ENCODE measurements at regions not wholly inside any gene's neighbourhood (a gene's known extent, or its start where the extent isn't known, plus 50 kb on each side); places are given as distances from the start of the nearest gene placed in this dataset.

DNA sequence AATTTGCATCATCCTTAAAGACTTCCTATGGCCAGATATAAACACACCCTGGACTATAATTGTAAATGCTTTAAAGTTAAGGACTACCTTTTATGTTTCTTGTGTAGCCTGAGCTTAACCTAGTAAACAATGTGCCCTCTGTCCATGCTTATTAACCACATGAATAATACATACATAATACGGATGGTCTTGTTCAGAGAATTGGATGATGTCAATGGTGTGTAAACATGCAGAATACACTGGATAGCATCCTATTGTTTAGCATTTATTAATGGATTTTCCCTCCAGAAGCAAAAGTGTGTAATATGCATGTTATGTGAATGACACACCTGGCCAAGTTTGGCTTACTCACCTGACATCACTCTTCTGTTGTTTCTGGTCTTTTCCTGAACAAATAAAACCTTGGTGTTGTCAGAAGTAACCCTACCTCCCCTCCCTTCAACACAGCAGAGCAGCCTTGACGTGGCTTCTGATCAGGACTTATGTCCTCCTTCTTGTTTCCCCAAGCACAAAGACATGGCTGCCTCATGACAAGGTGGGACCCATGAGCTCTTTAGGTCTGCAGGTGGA, 517.9 kb downstream of the MTRR start:
- DNase-seq (ENCODE audit: low read depth in 2 of 2) = no peak

- DNase-seq (ENCODE audit: low read depth in 2 of 2) = no peak
These were observed 523.0 kb downstream of the MTRR start for GRCh38 chr5:8391911-8392310.

DNA sequence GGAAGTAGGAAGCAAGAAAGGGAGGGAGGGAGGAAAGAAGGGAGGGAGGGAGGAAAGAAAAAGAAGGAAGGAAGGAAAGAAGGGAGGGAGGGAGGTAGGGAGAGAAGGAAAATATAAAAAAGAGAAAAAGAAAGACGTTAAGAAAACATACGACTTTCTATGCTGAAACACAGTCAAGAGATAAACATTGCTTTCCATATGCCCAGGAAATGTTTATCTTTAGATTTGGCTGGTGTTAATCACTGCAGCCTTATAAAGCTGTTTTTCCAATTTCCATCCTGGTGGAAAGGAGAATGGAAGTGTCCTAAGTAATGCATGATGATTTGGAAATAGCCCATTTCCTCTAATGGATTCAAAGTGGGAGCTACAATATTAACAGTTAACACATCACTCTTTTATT, 524.3 kb downstream of the MTRR start:
- no peak for DNase-seq (ENCODE audit: low read depth in 2 of 2)

DNA sequence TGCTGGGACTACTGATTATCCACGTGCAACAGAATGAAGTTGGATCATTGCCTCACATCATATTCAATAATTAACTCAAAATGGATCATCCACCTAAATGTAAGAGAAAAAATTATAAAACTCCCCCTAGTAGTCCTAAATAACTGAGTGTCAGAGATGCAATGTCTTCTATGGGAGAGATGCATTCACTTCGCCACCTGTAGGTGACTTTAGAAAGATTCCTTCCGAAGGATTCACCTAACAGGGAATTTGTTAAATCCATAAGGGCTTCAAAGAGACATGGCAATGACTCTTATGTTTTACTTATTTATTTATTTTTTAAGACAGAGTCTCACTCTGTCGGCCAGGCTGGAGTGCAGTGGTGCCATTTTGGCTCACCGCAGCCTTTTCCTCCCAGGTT, 526.0 kb downstream of the MTRR start:
- DNase-seq (ENCODE audit: low read depth in 2 of 2) = no peak

DNA sequence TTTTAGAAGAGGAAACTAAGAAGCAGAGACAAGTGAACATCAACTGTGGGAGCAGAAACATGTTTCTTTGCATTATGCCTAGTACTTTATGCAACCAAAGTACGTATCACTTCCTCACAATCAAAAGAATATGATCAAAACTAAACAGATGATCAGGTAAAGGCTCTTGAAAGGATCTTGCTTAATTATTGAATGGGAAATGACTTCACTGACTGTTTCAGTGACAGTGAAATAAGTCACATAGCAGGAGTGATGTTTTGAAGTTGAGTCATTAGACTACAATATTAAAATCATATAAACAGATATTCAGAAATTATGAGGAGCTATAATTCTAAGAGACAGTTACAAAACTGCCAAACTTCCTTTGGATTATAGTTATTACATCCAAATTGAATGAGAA, 527.3 kb downstream of the MTRR start:
- no peak for DNase-seq (ENCODE audit: low read depth in 2 of 2)

DNA sequence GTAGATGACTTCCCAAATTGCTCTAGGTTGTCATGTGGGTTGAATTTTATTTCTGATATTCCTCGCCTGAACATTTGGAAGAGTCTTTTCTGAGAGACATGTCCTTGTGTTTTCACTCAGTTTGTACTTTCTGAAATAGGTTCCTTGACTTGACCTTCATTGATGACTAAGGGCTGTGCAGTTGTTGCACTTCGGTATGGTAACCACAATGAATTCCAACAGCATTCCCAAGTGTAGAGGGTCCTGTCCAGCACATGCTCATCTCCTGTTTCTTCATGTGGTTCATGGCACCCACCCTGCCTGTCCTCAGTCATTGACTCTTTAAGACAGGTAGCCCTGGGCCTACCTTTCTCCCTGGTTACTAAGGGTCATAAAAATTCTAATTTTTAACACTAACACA, 527.8 kb downstream of the MTRR start:
- DNase-seq (ENCODE audit: low read depth in 2 of 2) = no peak

DNA sequence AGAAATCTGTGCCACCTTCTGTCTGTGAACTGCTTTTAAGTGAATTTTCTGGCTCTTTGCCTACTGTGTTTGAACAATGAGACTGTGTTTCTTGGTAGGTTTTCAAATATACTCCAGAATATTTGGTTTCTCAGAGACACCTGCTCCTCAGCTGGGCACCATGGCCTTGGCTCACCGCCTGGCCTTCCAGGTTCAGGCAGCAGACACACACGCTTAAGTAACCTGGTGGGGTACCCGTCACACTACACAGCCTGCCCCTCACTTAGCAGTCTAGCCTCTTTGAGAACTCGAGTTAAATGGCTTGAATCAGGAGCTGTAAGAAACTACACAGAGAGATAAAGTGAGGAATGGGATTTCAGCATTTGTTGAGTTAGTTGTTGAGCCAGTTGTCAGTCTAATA, 530.5 kb downstream of the MTRR start:
- no peak for DNase-seq (ENCODE audit: low read depth in 2 of 2)

- no peak for DNase-seq (ENCODE audit: low read depth in 2 of 2)
These were observed 539.3 kb downstream of the MTRR start for GRCh38 chr5:8408258-8408657.

- no peak for DNase-seq (ENCODE audit: low read depth in 2 of 2)
These were observed 541.7 kb downstream of the MTRR start for GRCh38 chr5:8410618-8411017.

GRCh38 chr5:8413975-8414374, 545.0 kb downstream of the MTRR start:
- DNase-seq (ENCODE audit: low read depth in 2 of 2) = no peak

DNA sequence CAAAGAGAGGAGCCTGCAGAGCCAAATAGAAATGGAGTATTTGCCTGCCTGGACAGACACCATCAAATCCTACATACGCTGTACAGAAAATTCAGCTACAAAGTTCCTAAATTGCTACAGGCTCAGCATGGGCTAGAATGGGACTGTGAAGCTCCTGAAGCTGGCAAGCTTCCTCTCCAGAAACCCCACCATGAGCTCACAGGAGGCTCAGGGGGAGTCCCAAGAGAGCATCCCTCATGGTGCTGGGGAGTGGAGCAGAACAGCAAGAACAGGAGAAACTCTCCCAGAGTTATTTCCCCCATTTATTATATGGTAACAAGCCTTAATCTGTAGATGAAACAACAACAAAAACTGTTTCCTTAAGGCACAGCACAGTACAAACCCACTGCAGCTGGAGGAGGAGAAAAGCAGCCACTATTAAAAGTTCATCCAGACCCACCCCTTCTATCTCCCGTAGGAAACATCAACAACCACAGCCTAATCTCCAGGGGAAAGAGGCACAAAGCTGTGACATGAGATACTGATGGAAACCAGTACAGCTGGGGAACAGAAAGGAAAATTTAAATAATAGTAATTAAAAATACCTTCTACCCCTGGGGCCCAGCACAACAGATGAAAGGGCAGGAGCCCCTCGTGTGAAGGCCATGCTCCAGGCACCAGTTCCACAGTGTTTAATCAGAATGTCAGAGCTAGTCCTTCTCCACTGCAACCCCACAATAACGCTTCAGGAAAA, 548.5 kb downstream of the MTRR start:
- no peak for DNase-seq (ENCODE audit: low read depth in 2 of 2)

DNA sequence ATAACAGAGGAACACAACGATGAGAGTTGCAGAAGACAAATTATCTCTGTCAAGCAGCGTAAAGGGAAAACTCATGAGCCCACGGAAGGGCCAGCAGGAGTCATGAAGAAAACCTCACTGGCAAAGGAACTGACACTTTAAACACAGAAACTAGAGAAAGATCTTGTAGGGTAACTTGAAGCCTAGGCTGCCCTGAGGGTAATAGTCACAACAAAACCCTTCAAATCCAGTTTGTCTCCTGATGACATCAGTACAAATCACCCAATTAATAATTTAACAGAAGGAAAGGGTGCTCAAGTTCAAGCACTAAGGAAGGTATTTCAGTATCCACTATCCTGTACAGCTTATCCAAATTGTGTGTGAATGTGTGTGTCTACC, 549.1 kb downstream of the MTRR start:
- DNase-seq (ENCODE audit: low read depth in 2 of 2) = no peak

- DNase-seq (ENCODE audit: low read depth in 2 of 2) = no peak
These were observed 561.1 kb downstream of the MTRR start for GRCh38 chr5:8429778-8430758.

- no peak for DNase-seq (ENCODE audit: low read depth in 2 of 2)
These were observed 565.6 kb downstream of the MTRR start for GRCh38 chr5:8434501-8434900.

DNA sequence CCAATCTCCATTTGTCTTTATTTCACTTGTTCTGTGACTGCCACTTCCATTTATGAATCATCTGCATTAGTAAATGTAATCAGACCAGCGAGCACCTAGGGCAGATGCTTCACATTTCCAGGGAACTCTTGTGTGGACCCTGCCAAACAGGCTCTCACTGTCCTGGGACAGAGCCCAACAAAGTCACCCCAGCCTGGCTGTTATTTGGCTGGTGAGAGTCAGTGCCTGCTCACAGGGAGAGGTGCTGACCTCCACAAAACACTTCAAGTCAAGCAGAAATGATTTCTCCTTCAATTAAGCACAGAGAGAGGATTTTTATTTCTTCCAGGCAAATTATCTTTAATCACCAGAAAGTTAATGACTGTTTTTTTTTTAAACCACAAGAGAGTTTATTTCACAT, 568.0 kb downstream of the MTRR start:
- no peak for DNase-seq (ENCODE audit: low read depth in 2 of 2)

DNA sequence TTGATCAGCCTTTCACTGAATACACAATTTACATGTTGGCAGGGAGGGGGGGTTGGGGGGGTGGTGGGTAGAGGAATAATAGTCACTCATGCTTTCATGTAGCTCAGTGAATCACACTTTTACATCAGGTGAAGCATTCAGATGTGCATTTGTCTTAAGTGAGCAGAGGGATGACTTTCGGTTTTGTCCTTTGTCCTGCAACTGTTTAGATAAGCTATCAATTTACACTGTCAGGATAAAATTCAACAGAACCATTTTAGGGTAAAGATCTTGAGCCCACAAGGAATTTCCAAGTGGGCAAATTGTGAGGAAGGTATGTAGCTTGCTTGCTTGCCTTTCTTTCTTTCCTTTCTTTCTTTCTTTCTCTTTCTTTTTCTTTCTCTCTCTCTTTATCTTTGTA, 576.2 kb downstream of the MTRR start:
- no peak for DNase-seq (ENCODE audit: low read depth in 2 of 2)

DNA sequence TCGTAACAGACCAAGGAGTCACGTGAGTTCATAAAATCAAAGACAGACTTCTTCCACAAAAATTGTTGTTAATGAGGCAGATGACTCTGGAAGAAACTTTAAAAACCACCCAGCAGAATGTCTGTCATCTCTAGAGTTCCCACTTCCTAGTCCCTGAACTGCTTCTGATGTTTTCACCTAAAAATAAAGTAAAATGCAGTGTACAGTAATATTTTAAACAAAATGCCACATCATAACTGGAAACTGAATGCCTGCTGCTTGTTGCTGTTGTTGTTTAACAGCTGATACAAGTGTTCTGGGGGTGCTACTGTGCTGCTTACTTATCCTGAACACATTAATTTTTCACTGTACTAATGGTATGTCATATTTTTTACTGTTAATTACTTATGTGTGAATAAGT, 577.2 kb downstream of the MTRR start:
- DNase-seq (ENCODE audit: low read depth in 2 of 2) = no peak

GRCh38 chr5:8456846-8457186, 587.9 kb downstream of the MTRR start:
- DNase-seq (ENCODE audit: low read depth in 2 of 2) = no peak

GRCh38 chr5:8457187-8458037, 588.5 kb downstream of the MTRR start:
- peak; percentile 78 to 94 for DNase-seq (ENCODE audit: low read depth in 2 of 2)

- peak in 1 of 2 donors; percentile 45 for DNase-seq (ENCODE audit: low read depth in 2 of 2)
These were observed 589.1 kb downstream of the MTRR start for GRCh38 chr5:8458038-8458383.

DNA sequence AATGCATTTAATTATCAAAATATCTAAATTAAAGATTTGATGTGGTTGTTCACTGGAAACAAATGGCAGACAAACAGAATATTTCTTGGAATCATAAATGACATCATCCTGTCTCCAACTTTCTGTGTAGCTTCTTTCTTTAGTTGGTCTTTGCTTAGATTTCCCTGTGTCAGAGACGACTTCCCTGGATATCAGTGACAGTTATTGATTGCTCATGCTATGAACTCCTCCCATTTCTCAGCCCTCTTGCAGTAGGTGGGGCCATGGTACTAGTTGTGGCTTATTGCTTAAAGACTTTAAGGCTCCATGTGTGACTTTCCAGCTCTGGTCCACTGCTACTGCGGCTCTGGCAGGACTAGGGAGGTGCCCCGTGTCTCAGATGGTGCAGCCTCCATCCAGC, 592.6 kb downstream of the MTRR start:
- DNase-seq (ENCODE audit: low read depth in 2 of 2) = no peak

DNA sequence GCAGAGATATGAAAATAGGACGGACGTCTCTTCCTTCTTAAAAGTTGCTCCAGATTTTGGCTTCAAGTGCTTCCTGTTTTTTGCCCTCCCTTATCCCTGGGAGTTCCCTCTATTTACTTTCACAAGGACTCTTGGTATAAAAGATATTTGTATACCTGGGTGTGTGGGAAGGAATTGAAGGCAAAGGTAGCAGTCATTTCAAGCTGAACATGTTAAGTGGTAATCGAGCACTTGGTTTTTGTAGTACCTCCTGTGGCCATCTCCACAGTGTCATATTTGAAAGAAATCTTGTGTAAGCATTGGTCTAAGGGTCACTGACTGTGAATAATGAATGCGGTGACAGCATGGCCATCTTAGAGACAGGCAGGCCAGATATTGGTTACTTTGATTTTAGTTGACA, 593.6 kb downstream of the MTRR start:
- DNase-seq (ENCODE audit: low read depth in 2 of 2) = no peak

Measured in dermis microvascular lymphatic vessel endothelial cell (primary cell).